HEK293 (cell line): ENCODE measurements at regions not wholly inside any gene's neighbourhood (a gene's known extent, or its start where the extent isn't known, plus 50 kb on each side); places are given as distances from the start of the nearest gene placed in this dataset.

Experiments used
- INSM2 ChIP-seq: fragments of 450-650 bp; formaldehyde crosslinking; IDR thresholded peaks from 2 replicates; pipeline ENCODE4 v1.5.1; 2016; ENCODE audit warnings: missing biosample characterization, missing genetic modification characterization
- TRIM28 ChIP-seq: IDR thresholded peaks from 2 replicates; pipeline ENCODE4 v1.6.1; 2011; ENCODE audit warnings: low read length, control low read depth, borderline replicate concordance
- ZFP41 ChIP-seq: fragments of 450-650 bp; formaldehyde crosslinking; IDR thresholded peaks from 2 replicates; pipeline ENCODE4 v1.5.1; 2016; ENCODE audit warnings: missing biosample characterization, missing genetic modification characterization, borderline replicate concordance
- ZNF416 ChIP-seq: fragments of 450-650 bp; formaldehyde crosslinking; IDR thresholded peaks from 2 replicates; pipeline ENCODE4 v1.5.1; 2016; ENCODE audit warnings: missing biosample characterization, missing genetic modification characterization
- ZNF423 ChIP-seq: fragments of 450-650 bp; formaldehyde crosslinking; IDR thresholded peaks from 2 replicates; pipeline ENCODE4 v1.5.1; 2016; ENCODE audit warnings: missing biosample characterization, missing genetic modification characterization
- TF ChIP-seq, protein P1 (sequence below): fragments of 450-650 bp; formaldehyde crosslinking; IDR thresholded peaks from 2 replicates; pipeline ENCODE4 v1.5.1; 2016; ENCODE audit warnings: missing biosample characterization, missing genetic modification characterization
- TF ChIP-seq, protein P2 (sequence below): fragments of 450-650 bp; formaldehyde crosslinking; IDR thresholded peaks from 2 replicates; pipeline ENCODE4 v1.5.1; 2016; ENCODE audit warnings: missing biosample characterization, missing genetic modification characterization
- TF ChIP-seq, protein P3 (sequence below): fragments of 450-650 bp; formaldehyde crosslinking; IDR thresholded peaks from 2 replicates; pipeline ENCODE4 v1.5.1; 2016; ENCODE audit warnings: missing biosample characterization, missing genetic modification characterization, low read depth

- TF ChIP-seq ZNF416 (no peak), ZNF423 (tag by site-specific recombination) (no peak), INSM2 (tag by site-specific recombination) (no peak), TRIM28 (no peak), ZFP41 (tag by site-specific recombination) (no peak)
- TF ChIP-seq, protein P1, sequence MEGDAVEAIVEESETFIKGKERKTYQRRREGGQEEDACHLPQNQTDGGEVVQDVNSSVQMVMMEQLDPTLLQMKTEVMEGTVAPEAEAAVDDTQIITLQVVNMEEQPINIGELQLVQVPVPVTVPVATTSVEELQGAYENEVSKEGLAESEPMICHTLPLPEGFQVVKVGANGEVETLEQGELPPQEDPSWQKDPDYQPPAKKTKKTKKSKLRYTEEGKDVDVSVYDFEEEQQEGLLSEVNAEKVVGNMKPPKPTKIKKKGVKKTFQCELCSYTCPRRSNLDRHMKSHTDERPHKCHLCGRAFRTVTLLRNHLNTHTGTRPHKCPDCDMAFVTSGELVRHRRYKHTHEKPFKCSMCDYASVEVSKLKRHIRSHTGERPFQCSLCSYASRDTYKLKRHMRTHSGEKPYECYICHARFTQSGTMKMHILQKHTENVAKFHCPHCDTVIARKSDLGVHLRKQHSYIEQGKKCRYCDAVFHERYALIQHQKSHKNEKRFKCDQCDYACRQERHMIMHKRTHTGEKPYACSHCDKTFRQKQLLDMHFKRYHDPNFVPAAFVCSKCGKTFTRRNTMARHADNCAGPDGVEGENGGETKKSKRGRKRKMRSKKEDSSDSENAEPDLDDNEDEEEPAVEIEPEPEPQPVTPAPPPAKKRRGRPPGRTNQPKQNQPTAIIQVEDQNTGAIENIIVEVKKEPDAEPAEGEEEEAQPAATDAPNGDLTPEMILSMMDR (tag by site-specific recombination), result no peak
- TF ChIP-seq, protein P2, sequence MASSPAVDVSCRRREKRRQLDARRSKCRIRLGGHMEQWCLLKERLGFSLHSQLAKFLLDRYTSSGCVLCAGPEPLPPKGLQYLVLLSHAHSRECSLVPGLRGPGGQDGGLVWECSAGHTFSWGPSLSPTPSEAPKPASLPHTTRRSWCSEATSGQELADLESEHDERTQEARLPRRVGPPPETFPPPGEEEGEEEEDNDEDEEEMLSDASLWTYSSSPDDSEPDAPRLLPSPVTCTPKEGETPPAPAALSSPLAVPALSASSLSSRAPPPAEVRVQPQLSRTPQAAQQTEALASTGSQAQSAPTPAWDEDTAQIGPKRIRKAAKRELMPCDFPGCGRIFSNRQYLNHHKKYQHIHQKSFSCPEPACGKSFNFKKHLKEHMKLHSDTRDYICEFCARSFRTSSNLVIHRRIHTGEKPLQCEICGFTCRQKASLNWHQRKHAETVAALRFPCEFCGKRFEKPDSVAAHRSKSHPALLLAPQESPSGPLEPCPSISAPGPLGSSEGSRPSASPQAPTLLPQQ, result no peak
- TF ChIP-seq, protein P3, sequence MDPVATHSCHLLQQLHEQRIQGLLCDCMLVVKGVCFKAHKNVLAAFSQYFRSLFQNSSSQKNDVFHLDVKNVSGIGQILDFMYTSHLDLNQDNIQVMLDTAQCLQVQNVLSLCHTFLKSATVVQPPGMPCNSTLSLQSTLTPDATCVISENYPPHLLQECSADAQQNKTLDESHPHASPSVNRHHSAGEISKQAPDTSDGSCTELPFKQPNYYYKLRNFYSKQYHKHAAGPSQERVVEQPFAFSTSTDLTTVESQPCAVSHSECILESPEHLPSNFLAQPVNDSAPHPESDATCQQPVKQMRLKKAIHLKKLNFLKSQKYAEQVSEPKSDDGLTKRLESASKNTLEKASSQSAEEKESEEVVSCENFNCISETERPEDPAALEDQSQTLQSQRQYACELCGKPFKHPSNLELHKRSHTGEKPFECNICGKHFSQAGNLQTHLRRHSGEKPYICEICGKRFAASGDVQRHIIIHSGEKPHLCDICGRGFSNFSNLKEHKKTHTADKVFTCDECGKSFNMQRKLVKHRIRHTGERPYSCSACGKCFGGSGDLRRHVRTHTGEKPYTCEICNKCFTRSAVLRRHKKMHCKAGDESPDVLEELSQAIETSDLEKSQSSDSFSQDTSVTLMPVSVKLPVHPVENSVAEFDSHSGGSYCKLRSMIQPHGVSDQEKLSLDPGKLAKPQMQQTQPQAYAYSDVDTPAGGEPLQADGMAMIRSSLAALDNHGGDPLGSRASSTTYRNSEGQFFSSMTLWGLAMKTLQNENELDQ (tag by site-specific recombination), result no peak
These were observed 170.5 kb downstream of the TM9SF2 start for GRCh38 chr13:99671746-99672145.
